GM18517 (cell line): ENCODE measurements at regions not wholly inside any gene's neighbourhood (a gene's known extent, or its start where the extent isn't known, plus 50 kb on each side); places are given as distances from the start of the nearest gene placed in this dataset.
"Not testable (repeated sequence)": the region's sequence is repeated elsewhere in the genome, so short reads cannot be mapped to it uniquely, and the experiment has no call there.

Experiments
- ATAC-seq: cut with Tn5 transposase; IDR thresholded peaks from one replicate; pipeline ENCODE4 v1.9.1; 2021; ENCODE audit warnings: mild to moderate bottlenecking, moderate library complexity; ENCODE audit not compliant: unreplicated experiment

GRCh38 chr16:87203060-87203656 is 114.0 kb downstream of the C16orf95 start:
- no peak for ATAC-seq

- no peak for ATAC-seq
Observed at GRCh38 chr16:87206646-87207451, 110.3 kb downstream of the C16orf95 start.

- no peak for ATAC-seq
Observed at GRCh38 chr16:87207509-87207908, 109.7 kb downstream of the C16orf95 start.

GRCh38 chr16:87207965-87208364 is 109.2 kb downstream of the C16orf95 start:
- no peak for ATAC-seq

- not testable (repeated sequence) for ATAC-seq
Observed at GRCh38 chr16:87208968-87209367, 108.2 kb downstream of the C16orf95 start.

GRCh38 chr16:87209808-87210512 is 107.2 kb downstream of the C16orf95 start:
- ATAC-seq, result no peak

GRCh38 chr16:87210894-87211293 is 106.3 kb downstream of the C16orf95 start:
- ATAC-seq, result no peak

GRCh38 chr16:87212026-87212425 is 105.2 kb downstream of the C16orf95 start:
- ATAC-seq, result no peak

- ATAC-seq, result no peak
Observed at GRCh38 chr16:87213536-87213935, 103.7 kb downstream of the C16orf95 start.

GRCh38 chr16:87216148-87216840 is 100.9 kb downstream of the C16orf95 start:
- no peak for ATAC-seq

GRCh38 chr16:87216841-87217275 is 100.3 kb downstream of the C16orf95 start:
- ATAC-seq, result no peak

GRCh38 chr16:87217802-87218201 is 99.4 kb downstream of the C16orf95 start:
- not testable (repeated sequence) for ATAC-seq

GRCh38 chr16:87218281-87219055 is 98.7 kb downstream of the C16orf95 start:
- ATAC-seq, result no peak

- ATAC-seq, result no peak
Observed at GRCh38 chr16:87219287-87219909, 97.8 kb downstream of the C16orf95 start.

GRCh38 chr16:87221633-87222032 is 95.6 kb downstream of the C16orf95 start:
- no peak for ATAC-seq

- ATAC-seq, result no peak
Observed at GRCh38 chr16:87222335-87222734, 94.9 kb downstream of the C16orf95 start.

GRCh38 chr16:87223656-87224248 is 93.4 kb downstream of the C16orf95 start:
- ATAC-seq, result no peak

- no peak for ATAC-seq
Observed at GRCh38 chr16:87226926-87227295, 90.3 kb downstream of the C16orf95 start.

GRCh38 chr16:87227296-87227951 is 89.8 kb downstream of the C16orf95 start:
- no peak for ATAC-seq
